DOHH2 (cell line): ENCODE measurements at regions not wholly inside any gene's neighbourhood (a gene's known extent, or its start where the extent isn't known, plus 50 kb on each side); places are given as distances from the start of the nearest gene placed in this dataset.

Source experiments
- H3F3A ChIP-seq: fragments of 200-600 bp; sonication (generic), shearing (Covaris generic); 2 replicates; pipeline ENCODE4 v1.6.0; 2016; ENCODE audit warnings: antibody characterized with exemption, mild to moderate bottlenecking; ENCODE audit not compliant: control insufficient read depth, insufficient read depth
- H3K27ac ChIP-seq: fragments of 200-600 bp; sonication (generic); 2 replicates; pipeline ENCODE4 v1.5.1; 2014; ENCODE audit warnings: low read depth, mild to moderate bottlenecking, low read length, moderate library complexity
- H3K27me3 ChIP-seq: fragments of 200-600 bp; sonication (generic); 2 replicates; pipeline ENCODE4 v1.6.1; 2014; ENCODE audit warnings: mild to moderate bottlenecking, low read length, mixed read lengths; ENCODE audit not compliant: control insufficient read depth
- H3K36me3 ChIP-seq: fragments of 200-600 bp; sonication (generic); 2 replicates; pipeline ENCODE4 v1.6.1; 2014; ENCODE audit warnings: mild to moderate bottlenecking, low read length, moderate library complexity, mixed read lengths; ENCODE audit not compliant: control insufficient read depth
- H3K4me1 ChIP-seq: fragments of 200-600 bp; sonication (generic); 2 replicates; pipeline ENCODE4 v1.6.1; 2014; ENCODE audit warnings: mild to moderate bottlenecking, low read length, mixed read lengths; ENCODE audit not compliant: control insufficient read depth
- H3K4me2 ChIP-seq: fragments of 200-600 bp; sonication (generic); 2 replicates; pipeline ENCODE4 v1.6.0; 2014; ENCODE audit warnings: mild to moderate bottlenecking, low read length, moderate library complexity
- H3K4me3 ChIP-seq: fragments of 200-600 bp; sonication (generic); 2 replicates; pipeline ENCODE4 v1.5.1; 2014; ENCODE audit warnings: mild to moderate bottlenecking, low read length, mixed read lengths
- H3K79me2 ChIP-seq: fragments of 200-600 bp; sonication (generic); 2 replicates; pipeline ENCODE4 v1.6.1; 2014; ENCODE audit warnings: mild to moderate bottlenecking, low read length, mixed read lengths; ENCODE audit not compliant: control insufficient read depth
- H3K9me2 ChIP-seq: fragments of 200-600 bp; sonication (generic); replicated peaks from 2 replicates; pipeline ENCODE4 v1.6.1; 2014; ENCODE audit warnings: mild to moderate bottlenecking, low read length, mixed read lengths; ENCODE audit not compliant: control insufficient read depth
- H3K9me3 ChIP-seq: fragments of 200-600 bp; sonication (generic); 2 replicates; pipeline ENCODE4 v1.6.1; 2014; ENCODE audit warnings: antibody characterized with exemption, low read length, mixed read lengths; ENCODE audit not compliant: control insufficient read depth, insufficient read depth
- H4K20me1 ChIP-seq: fragments of 200-600 bp; sonication (generic); 2 replicates; pipeline ENCODE4 v1.6.0; 2014; ENCODE audit warnings: low read depth, mild to moderate bottlenecking, antibody characterized with exemption, low read length, moderate library complexity; ENCODE audit not compliant: control insufficient read depth, insufficient read depth
- CTCF ChIP-seq: fragments of 200-600 bp; sonication (generic); IDR thresholded peaks from one replicate; pipeline ENCODE4 v1.5.1; 2014; ENCODE audit warnings: antibody characterized with exemption, mild to moderate bottlenecking, low read depth, low read length; ENCODE audit not compliant: poor library complexity, severe bottlenecking
- EZH2phosphoT487 ChIP-seq: fragments of 200-600 bp; sonication (generic); IDR thresholded peaks from 2 replicates; pipeline ENCODE4 v1.6.1; 2017; ENCODE audit warnings: borderline replicate concordance, mild to moderate bottlenecking, antibody characterized with exemption, low read length, moderate library complexity, mixed read lengths

GRCh38 chr11:134862105-134862502 is 450.1 kb upstream of the B3GAT1 start:
- H3K9me2 ChIP-seq: no peaks in the 10 kb centered on the region
- H3K36me3 ChIP-seq: no peaks in the 10 kb centered on the region
- H3K27ac ChIP-seq: no peak overlapping the region
- no peak overlapping the region for H3K4me2 ChIP-seq
- no peaks in the 10 kb centered on the region for H3K79me2 ChIP-seq
- H3F3A ChIP-seq: no peaks in the 10 kb centered on the region
- H3K27me3 ChIP-seq: no peaks in the 10 kb centered on the region
- H3K4me1 ChIP-seq: no peaks in the 10 kb centered on the region
- H4K20me1 ChIP-seq: no peaks in the 10 kb centered on the region
- no peak overlapping the region for H3K4me3 ChIP-seq
- no peaks in the 10 kb centered on the region for H3K9me3 ChIP-seq
- TF ChIP-seq CTCF (no peak), EZH2phosphoT487 (no peak)

- Histone ChIP-seq H3K27me3 (no peaks in the 10 kb centered on the region), H3K9me3 (no peaks in the 10 kb centered on the region), H3K4me1 (no peaks in the 10 kb centered on the region), H3K4me3 (no peak overlapping the region), H4K20me1 (no peaks in the 10 kb centered on the region), H3K9me2 (no peaks in the 10 kb centered on the region), H3K36me3 (no peaks in the 10 kb centered on the region), H3F3A (no peaks in the 10 kb centered on the region), H3K79me2 (no peaks in the 10 kb centered on the region), H3K4me2 (no peak overlapping the region), H3K27ac (no peak overlapping the region)
- TF ChIP-seq CTCF (peak; percentile 59), EZH2phosphoT487 (no peak)
These were observed 449.6 kb upstream of the B3GAT1 start for GRCh38 chr11:134861490-134862104.

GRCh38 chr11:134858783-134859480 is 446.9 kb upstream of the B3GAT1 start:
- H3F3A ChIP-seq: no peaks in the 10 kb centered on the region
- no peaks in the 10 kb centered on the region for H4K20me1 ChIP-seq
- H3K27ac ChIP-seq: no peak overlapping the region
- TF ChIP-seq CTCF (no peak), EZH2phosphoT487 (no peak)
- no peaks in the 10 kb centered on the region for H3K79me2 ChIP-seq
- H3K36me3 ChIP-seq: no peaks in the 10 kb centered on the region
- no peaks in the 10 kb centered on the region for H3K27me3 ChIP-seq
- no peak overlapping the region for H3K4me3 ChIP-seq
- H3K4me2 ChIP-seq: no peak overlapping the region
- H3K4me1 ChIP-seq: no peaks in the 10 kb centered on the region
- H3K9me3 ChIP-seq: no peaks in the 10 kb centered on the region
- no peaks in the 10 kb centered on the region for H3K9me2 ChIP-seq
